ENCODE measurements at regions not wholly inside any gene's neighbourhood (a gene's known extent, or its start where the extent isn't known, plus 50 kb on each side); places are given as distances from the start of the nearest gene placed in this dataset.

DNA sequence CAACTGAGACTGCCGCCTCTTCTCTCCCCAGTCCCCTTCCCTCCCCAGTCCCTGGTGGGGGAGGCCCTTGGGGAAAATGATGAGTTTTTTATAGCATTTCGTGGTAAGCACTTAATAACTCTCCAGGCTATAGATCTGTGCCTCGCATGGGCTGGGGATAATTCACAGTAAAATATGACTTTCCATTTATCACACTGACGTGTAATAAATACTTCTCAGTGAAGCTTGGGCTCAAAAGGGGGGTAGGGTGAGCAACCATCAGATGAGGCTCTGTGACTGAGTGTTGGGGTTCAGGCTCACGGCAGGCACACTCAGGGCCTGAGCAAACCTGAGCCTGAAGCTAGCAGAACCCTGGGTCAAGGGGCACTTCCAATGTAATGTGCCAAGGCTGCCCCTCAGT is 101.6 kb downstream of the CCT6B start:
- TF ChIP-seq, protein P1, sequence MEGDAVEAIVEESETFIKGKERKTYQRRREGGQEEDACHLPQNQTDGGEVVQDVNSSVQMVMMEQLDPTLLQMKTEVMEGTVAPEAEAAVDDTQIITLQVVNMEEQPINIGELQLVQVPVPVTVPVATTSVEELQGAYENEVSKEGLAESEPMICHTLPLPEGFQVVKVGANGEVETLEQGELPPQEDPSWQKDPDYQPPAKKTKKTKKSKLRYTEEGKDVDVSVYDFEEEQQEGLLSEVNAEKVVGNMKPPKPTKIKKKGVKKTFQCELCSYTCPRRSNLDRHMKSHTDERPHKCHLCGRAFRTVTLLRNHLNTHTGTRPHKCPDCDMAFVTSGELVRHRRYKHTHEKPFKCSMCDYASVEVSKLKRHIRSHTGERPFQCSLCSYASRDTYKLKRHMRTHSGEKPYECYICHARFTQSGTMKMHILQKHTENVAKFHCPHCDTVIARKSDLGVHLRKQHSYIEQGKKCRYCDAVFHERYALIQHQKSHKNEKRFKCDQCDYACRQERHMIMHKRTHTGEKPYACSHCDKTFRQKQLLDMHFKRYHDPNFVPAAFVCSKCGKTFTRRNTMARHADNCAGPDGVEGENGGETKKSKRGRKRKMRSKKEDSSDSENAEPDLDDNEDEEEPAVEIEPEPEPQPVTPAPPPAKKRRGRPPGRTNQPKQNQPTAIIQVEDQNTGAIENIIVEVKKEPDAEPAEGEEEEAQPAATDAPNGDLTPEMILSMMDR (conservative IDR thresholded peaks at IDR 0.05 in 1 of 2, IDR thresholded peaks at IDR 0.05 in 1 of 2; ENCODE audit: extremely low read depth in 1 of 2, insufficient read depth in 1 of 2, low read depth in 1 of 2, low read length in 2 of 2): no peak
- no peak for TF ChIP-seq EZH2 (IDR thresholded peaks at IDR 0.05; ENCODE audit: borderline replicate concordance, low read length)

Data from mammary epithelial cell (primary cell).